ENCODE measurements at regions not wholly inside any gene's neighbourhood (a gene's known extent, or its start where the extent isn't known, plus 50 kb on each side); places are given as distances from the start of the nearest gene placed in this dataset.

DNA sequence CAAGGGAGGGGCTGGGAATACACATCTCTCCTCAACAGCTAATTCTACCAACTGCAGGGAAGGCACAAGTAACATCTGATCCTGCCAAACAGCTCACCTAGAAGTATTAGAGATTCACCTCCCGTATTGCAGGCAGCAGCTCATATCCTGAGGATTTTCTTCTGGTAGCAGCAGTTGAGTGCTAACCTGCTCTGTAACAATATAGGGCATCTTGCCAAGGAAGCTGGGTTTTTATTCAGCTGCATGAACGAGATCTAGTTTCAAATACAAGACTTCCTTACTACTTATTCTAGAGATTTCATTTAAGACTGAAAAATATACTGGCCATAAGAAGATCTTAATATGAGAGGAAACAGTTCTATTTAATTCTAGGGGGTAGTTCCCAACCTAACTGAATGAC lies 261.4 kb upstream of the USP15 start:
- no peak for TF ChIP-seq YY1 (IDR thresholded peaks at IDR 0.05; ENCODE audit: low read depth, low read length)
- TF ChIP-seq, protein P1, sequence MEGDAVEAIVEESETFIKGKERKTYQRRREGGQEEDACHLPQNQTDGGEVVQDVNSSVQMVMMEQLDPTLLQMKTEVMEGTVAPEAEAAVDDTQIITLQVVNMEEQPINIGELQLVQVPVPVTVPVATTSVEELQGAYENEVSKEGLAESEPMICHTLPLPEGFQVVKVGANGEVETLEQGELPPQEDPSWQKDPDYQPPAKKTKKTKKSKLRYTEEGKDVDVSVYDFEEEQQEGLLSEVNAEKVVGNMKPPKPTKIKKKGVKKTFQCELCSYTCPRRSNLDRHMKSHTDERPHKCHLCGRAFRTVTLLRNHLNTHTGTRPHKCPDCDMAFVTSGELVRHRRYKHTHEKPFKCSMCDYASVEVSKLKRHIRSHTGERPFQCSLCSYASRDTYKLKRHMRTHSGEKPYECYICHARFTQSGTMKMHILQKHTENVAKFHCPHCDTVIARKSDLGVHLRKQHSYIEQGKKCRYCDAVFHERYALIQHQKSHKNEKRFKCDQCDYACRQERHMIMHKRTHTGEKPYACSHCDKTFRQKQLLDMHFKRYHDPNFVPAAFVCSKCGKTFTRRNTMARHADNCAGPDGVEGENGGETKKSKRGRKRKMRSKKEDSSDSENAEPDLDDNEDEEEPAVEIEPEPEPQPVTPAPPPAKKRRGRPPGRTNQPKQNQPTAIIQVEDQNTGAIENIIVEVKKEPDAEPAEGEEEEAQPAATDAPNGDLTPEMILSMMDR (IDR thresholded peaks at IDR 0.05; ENCODE audit: control extremely low read depth in 1 of 3, insufficient read depth in 1 of 3, low read depth in 1 of 3, low read length in 3 of 3), result no peak
- TF ChIP-seq GABPA (IDR thresholded peaks at IDR 0.05; ENCODE audit: borderline replicate concordance, insufficient read depth, low read length), result no peak
- TF ChIP-seq, protein P2, sequence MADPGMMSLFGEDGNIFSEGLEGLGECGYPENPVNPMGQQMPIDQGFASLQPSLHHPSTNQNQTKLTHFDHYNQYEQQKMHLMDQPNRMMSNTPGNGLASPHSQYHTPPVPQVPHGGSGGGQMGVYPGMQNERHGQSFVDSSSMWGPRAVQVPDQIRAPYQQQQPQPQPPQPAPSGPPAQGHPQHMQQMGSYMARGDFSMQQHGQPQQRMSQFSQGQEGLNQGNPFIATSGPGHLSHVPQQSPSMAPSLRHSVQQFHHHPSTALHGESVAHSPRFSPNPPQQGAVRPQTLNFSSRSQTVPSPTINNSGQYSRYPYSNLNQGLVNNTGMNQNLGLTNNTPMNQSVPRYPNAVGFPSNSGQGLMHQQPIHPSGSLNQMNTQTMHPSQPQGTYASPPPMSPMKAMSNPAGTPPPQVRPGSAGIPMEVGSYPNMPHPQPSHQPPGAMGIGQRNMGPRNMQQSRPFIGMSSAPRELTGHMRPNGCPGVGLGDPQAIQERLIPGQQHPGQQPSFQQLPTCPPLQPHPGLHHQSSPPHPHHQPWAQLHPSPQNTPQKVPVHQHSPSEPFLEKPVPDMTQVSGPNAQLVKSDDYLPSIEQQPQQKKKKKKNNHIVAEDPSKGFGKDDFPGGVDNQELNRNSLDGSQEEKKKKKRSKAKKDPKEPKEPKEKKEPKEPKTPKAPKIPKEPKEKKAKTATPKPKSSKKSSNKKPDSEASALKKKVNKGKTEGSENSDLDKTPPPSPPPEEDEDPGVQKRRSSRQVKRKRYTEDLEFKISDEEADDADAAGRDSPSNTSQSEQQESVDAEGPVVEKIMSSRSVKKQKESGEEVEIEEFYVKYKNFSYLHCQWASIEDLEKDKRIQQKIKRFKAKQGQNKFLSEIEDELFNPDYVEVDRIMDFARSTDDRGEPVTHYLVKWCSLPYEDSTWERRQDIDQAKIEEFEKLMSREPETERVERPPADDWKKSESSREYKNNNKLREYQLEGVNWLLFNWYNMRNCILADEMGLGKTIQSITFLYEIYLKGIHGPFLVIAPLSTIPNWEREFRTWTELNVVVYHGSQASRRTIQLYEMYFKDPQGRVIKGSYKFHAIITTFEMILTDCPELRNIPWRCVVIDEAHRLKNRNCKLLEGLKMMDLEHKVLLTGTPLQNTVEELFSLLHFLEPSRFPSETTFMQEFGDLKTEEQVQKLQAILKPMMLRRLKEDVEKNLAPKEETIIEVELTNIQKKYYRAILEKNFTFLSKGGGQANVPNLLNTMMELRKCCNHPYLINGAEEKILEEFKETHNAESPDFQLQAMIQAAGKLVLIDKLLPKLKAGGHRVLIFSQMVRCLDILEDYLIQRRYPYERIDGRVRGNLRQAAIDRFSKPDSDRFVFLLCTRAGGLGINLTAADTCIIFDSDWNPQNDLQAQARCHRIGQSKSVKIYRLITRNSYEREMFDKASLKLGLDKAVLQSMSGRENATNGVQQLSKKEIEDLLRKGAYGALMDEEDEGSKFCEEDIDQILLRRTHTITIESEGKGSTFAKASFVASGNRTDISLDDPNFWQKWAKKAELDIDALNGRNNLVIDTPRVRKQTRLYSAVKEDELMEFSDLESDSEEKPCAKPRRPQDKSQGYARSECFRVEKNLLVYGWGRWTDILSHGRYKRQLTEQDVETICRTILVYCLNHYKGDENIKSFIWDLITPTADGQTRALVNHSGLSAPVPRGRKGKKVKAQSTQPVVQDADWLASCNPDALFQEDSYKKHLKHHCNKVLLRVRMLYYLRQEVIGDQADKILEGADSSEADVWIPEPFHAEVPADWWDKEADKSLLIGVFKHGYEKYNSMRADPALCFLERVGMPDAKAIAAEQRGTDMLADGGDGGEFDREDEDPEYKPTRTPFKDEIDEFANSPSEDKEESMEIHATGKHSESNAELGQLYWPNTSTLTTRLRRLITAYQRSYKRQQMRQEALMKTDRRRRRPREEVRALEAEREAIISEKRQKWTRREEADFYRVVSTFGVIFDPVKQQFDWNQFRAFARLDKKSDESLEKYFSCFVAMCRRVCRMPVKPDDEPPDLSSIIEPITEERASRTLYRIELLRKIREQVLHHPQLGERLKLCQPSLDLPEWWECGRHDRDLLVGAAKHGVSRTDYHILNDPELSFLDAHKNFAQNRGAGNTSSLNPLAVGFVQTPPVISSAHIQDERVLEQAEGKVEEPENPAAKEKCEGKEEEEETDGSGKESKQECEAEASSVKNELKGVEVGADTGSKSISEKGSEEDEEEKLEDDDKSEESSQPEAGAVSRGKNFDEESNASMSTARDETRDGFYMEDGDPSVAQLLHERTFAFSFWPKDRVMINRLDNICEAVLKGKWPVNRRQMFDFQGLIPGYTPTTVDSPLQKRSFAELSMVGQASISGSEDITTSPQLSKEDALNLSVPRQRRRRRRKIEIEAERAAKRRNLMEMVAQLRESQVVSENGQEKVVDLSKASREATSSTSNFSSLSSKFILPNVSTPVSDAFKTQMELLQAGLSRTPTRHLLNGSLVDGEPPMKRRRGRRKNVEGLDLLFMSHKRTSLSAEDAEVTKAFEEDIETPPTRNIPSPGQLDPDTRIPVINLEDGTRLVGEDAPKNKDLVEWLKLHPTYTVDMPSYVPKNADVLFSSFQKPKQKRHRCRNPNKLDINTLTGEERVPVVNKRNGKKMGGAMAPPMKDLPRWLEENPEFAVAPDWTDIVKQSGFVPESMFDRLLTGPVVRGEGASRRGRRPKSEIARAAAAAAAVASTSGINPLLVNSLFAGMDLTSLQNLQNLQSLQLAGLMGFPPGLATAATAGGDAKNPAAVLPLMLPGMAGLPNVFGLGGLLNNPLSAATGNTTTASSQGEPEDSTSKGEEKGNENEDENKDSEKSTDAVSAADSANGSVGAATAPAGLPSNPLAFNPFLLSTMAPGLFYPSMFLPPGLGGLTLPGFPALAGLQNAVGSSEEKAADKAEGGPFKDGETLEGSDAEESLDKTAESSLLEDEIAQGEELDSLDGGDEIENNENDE (IDR thresholded peaks at IDR 0.05; ENCODE audit: insufficient replicate concordance, low read length), result no peak
- no peak for TF ChIP-seq POLR2A (IDR thresholded peaks at IDR 0.05; ENCODE audit: control extremely low read depth in 1 of 2, low read depth in 2 of 2, low read length in 2 of 2)
- TF ChIP-seq BCL11A (IDR thresholded peaks at IDR 0.05; ENCODE audit: low read depth in 2 of 2, low read length in 2 of 2), result no peak
- TF ChIP-seq CBX5 (IDR thresholded peaks at IDR 0.05; ENCODE audit: low read depth, low read length), result no peak
- TF ChIP-seq, protein P3, sequence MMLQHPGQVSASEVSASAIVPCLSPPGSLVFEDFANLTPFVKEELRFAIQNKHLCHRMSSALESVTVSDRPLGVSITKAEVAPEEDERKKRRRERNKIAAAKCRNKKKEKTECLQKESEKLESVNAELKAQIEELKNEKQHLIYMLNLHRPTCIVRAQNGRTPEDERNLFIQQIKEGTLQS (IDR thresholded peaks at IDR 0.05; ENCODE audit: insufficient read depth, low read depth, low read length), result no peak
- no peak for TF ChIP-seq EP300 (IDR thresholded peaks at IDR 0.05; ENCODE audit: borderline replicate concordance in 1 of 2, low read depth in 2 of 2, low read length in 2 of 2)
- TF ChIP-seq ZNF274 (IDR thresholded peaks at IDR 0.05; ENCODE audit: borderline replicate concordance, extremely low read depth, low read length), result no peak
- TF ChIP-seq SUZ12 (IDR thresholded peaks at IDR 0.05; ENCODE audit: low read length), result no peak
